HEK293 (cell line): ENCODE measurements at regions not wholly inside any gene's neighbourhood (a gene's known extent, or its start where the extent isn't known, plus 50 kb on each side); places are given as distances from the start of the nearest gene placed in this dataset.

Experiments used
- ZNF354C ChIP-seq: fragments of 450-650 bp; formaldehyde crosslinking; IDR thresholded peaks from 2 replicates; pipeline ENCODE4 v1.5.1; 2016; ENCODE audit warnings: missing biosample characterization, missing genetic modification characterization, low read depth, borderline replicate concordance
- TF ChIP-seq, protein P1 (sequence below): fragments of 450-650 bp; formaldehyde crosslinking; IDR thresholded peaks from 2 replicates; pipeline ENCODE4 v1.5.1; 2017; ENCODE audit warnings: missing biosample characterization, mild to moderate bottlenecking, missing genetic modification characterization, moderate library complexity

DNA sequence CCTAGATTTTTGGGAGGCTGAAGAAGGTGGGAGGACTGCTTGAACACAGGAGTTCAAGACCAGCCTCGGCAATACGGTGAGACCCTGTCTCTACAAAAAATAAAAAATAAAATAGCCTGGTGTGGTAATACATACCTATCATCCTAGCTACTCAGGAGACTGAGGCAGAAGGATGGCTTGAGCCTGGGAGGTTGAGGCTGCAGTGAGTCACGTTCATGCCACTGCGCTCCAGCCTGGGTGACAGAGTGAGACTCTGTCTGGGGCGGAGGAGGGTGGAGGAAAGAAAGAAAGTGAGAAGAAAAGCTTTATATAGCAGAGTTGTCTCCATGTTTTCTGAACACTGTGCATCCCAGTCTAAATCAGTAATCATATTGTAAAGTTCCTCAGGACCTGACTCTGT is 301.4 kb upstream of the CNTN6 start:
- TF ChIP-seq ZNF354C: no peak
- TF ChIP-seq, protein P1, sequence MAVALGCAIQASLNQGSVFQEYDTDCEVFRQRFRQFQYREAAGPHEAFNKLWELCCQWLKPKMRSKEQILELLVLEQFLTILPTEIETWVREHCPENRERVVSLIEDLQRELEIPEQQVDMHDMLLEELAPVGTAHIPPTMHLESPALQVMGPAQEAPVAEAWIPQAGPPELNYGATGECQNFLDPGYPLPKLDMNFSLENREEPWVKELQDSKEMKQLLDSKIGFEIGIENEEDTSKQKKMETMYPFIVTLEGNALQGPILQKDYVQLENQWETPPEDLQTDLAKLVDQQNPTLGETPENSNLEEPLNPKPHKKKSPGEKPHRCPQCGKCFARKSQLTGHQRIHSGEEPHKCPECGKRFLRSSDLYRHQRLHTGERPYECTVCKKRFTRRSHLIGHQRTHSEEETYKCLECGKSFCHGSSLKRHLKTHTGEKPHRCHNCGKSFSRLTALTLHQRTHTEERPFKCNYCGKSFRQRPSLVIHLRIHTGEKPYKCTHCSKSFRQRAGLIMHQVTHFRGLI (tag by site-specific recombination): no peak
